ENCODE measurements at regions not wholly inside any gene's neighbourhood (a gene's known extent, or its start where the extent isn't known, plus 50 kb on each side); places are given as distances from the start of the nearest gene placed in this dataset.

GRCh38 chr3:26291840-26292239, 330.7 kb upstream of the LRRC3B start:
- Mint-ChIP-seq H3K4me1 (no peaks in the 10 kb centered on the region), H3K36me3 (ENCODE audit: low read depth) (no peaks in the 10 kb centered on the region), H3K9me3 (peaks cover 7% of the 10 kb centered on the region), H3K27ac (no peak overlapping the region), H3K4me3 (no peak overlapping the region), H3K27me3 (no peaks in the 10 kb centered on the region)
- ATAC-seq (ENCODE audit: low read depth) (no peak), DNase-seq (no peak)
- intact Hi-C loops (cut with micrococcal nuclease) = no loop called here
- CTCF ChIA-PET = no interaction called here
- no peak for TF ChIP-seq CTCF (IDR thresholded peaks at IDR 0.05)
- POLR2A ChIA-PET = no interaction called here

- Mint-ChIP-seq H3K27me3 (no peaks in the 10 kb centered on the region), H3K36me3 (ENCODE audit: low read depth) (no peaks in the 10 kb centered on the region), H3K9me3 (peaks cover 3% of the 10 kb centered on the region), H3K4me1 (no peaks in the 10 kb centered on the region), H3K27ac (no peak overlapping the region), H3K4me3 (no peak overlapping the region)
- intact Hi-C loops (cut with micrococcal nuclease) = no loop called here
- ChIA-PET CTCF (no interaction called here), POLR2A (no interaction called here)
- no peak for TF ChIP-seq CTCF (IDR thresholded peaks at IDR 0.05)
- DNase-seq (no peak), ATAC-seq (ENCODE audit: low read depth) (no peak)
These were observed 329.8 kb upstream of the LRRC3B start for GRCh38 chr3:26292780-26293179.

GRCh38 chr3:26293329-26293844, 329.2 kb upstream of the LRRC3B start:
- ATAC-seq (ENCODE audit: low read depth) (no peak), DNase-seq (no peak)
- Mint-ChIP-seq H3K27me3 (no peaks in the 10 kb centered on the region), H3K36me3 (ENCODE audit: low read depth) (no peaks in the 10 kb centered on the region), H3K9me3 (peaks cover 3% of the 10 kb centered on the region), H3K27ac (no peak overlapping the region), H3K4me1 (no peaks in the 10 kb centered on the region), H3K4me3 (no peak overlapping the region)
- ChIA-PET POLR2A (no interaction called here), CTCF (no interaction called here)
- no peak for TF ChIP-seq CTCF (IDR thresholded peaks at IDR 0.05)
- intact Hi-C loops (cut with micrococcal nuclease) = no loop called here

- no peak for TF ChIP-seq CTCF (IDR thresholded peaks at IDR 0.05)
- Mint-ChIP-seq H3K27ac (no peak overlapping the region), H3K4me1 (no peaks in the 10 kb centered on the region), H3K4me3 (no peak overlapping the region), H3K9me3 (peaks cover 4% of the 10 kb centered on the region), H3K36me3 (ENCODE audit: low read depth) (no peaks in the 10 kb centered on the region), H3K27me3 (no peaks in the 10 kb centered on the region)
- DNase-seq (no peak), ATAC-seq (ENCODE audit: low read depth) (no peak)
- POLR2A ChIA-PET = no interaction called here
- CTCF ChIA-PET = no interaction called here
- intact Hi-C loops (cut with micrococcal nuclease) = no loop called here
These were observed 315.4 kb upstream of the LRRC3B start for GRCh38 chr3:26307192-26307591.

- CTCF ChIA-PET = no interaction called here
- intact Hi-C loops (cut with micrococcal nuclease) = no loop called here
These were observed 314.8 kb upstream of the LRRC3B start for GRCh38 chr3:26307787-26308186.

More at GRCh38 chr3:26307787-26308186, 314.8 kb upstream of the LRRC3B start:
- Mint-ChIP-seq H3K27ac (no peak overlapping the region), H3K27me3 (no peaks in the 10 kb centered on the region), H3K4me3 (no peak overlapping the region), H3K9me3 (peaks cover 4% of the 10 kb centered on the region), H3K4me1 (no peaks in the 10 kb centered on the region), H3K36me3 (ENCODE audit: low read depth) (no peaks in the 10 kb centered on the region)
- POLR2A ChIA-PET = no interaction called here
- ATAC-seq (ENCODE audit: low read depth) = no peak
- no peak for TF ChIP-seq CTCF (IDR thresholded peaks at IDR 0.05)
- no peak for DNase-seq

All from activated B cell treated with CpG ODN at 0.5 μM for 24 hours (primary cell).